ENCODE measurements at regions not wholly inside any gene's neighbourhood (a gene's known extent, or its start where the extent isn't known, plus 50 kb on each side); places are given as distances from the start of the nearest gene placed in this dataset.

DNA sequence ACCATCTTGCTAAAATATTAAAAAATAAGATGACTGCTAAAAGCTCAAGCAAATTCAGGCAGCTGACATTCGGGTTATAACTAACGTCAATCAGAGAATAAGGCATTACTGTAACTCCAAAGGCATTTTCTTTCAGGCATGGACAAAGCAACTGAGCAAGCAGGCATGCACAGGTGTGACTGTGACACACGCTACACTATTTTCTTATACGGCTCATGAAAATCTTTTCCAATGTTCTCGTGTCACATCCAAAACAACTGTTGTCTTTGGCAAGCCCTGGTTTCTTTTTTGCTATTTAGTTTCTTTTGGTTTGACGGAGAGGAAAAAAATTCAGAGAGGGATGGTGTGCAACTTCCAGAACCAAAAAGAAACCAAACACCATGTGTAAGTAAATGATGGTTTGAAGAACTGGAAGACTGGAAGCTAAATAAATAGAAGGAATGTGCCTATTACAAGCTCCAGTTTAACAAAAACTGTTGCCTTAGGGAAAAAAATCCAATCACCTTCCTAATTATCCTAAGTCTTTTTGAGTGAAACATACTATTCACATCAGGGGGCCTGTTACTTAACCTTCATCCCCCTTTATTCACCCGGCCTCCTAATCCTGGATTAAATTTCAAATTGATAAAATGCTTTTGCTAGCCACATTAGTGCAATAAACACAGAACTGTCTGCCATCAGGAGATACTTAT lies 277.6 kb downstream of the PSAT1 start:
- TF ChIP-seq, protein P1, sequence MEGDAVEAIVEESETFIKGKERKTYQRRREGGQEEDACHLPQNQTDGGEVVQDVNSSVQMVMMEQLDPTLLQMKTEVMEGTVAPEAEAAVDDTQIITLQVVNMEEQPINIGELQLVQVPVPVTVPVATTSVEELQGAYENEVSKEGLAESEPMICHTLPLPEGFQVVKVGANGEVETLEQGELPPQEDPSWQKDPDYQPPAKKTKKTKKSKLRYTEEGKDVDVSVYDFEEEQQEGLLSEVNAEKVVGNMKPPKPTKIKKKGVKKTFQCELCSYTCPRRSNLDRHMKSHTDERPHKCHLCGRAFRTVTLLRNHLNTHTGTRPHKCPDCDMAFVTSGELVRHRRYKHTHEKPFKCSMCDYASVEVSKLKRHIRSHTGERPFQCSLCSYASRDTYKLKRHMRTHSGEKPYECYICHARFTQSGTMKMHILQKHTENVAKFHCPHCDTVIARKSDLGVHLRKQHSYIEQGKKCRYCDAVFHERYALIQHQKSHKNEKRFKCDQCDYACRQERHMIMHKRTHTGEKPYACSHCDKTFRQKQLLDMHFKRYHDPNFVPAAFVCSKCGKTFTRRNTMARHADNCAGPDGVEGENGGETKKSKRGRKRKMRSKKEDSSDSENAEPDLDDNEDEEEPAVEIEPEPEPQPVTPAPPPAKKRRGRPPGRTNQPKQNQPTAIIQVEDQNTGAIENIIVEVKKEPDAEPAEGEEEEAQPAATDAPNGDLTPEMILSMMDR (IDR thresholded peaks at IDR 0.05): no peak
- no peak for TF ChIP-seq POLR2A (IDR thresholded peaks at IDR 0.05)
